ENCODE measurements at regions not wholly inside any gene's neighbourhood (a gene's known extent, or its start where the extent isn't known, plus 50 kb on each side); places are given as distances from the start of the nearest gene placed in this dataset.
A peak's percentile ranks its signal among the peaks of the same experiment; 100 is the strongest.
"Not testable (repeated sequence)": the region's sequence is repeated elsewhere in the genome, so short reads cannot be mapped to it uniquely, and the experiment has no call there.

- no peak overlapping the region for H3K4me3 ChIP-seq
- TF ChIP-seq POLR2AphosphoS5 (IDR thresholded peaks at IDR 0.05) = no peak
- TF ChIP-seq EP300 (IDR thresholded peaks at IDR 0.05) = no peak
- no peak for TF ChIP-seq POLR2A (IDR thresholded peaks at IDR 0.05; ENCODE audit: low read depth)
- no peak for TF ChIP-seq CTCF (IDR thresholded peaks at IDR 0.05)
- H3K9me3 ChIP-seq = no peaks in the 10 kb centered on the region
- no peak for DNase-seq (ENCODE audit: extremely low spot score)
- WGBS = 92% methylated on average over 2 of the region's 2 CpGs
- intact Hi-C loops (cut with DNase I) = no loop called here
- no peaks in the 10 kb centered on the region for H3K27me3 ChIP-seq
- peaks cover 0 to 3% (median 0%) of the 10 kb centered on the region in 4 donors for H3K4me1 ChIP-seq
- H3K27ac ChIP-seq (replicated peaks in 1 of 4) = no peak overlapping the region
- no peaks in the 10 kb centered on the region for H3K36me3 ChIP-seq
Observed at GRCh38 chr18:27311114-27311513, 126.0 kb upstream of the CHST9 start.

GRCh38 chr18:27301615-27302378, 116.7 kb upstream of the CHST9 start:
- WGBS = 37% methylated on average over 5 of the region's 5 CpGs
- H3K27me3 ChIP-seq = no peaks in the 10 kb centered on the region
- no peaks in the 10 kb centered on the region for H3K9me3 ChIP-seq

GRCh38 chr18:27298214-27298804, 113.2 kb upstream of the CHST9 start:
- no peaks in the 10 kb centered on the region for H3K9me3 ChIP-seq
- no peak overlapping the region for H3K27ac ChIP-seq (replicated peaks in 1 of 4)
- no peak overlapping the region for H3K4me3 ChIP-seq
- DNase-seq (ENCODE audit: extremely low spot score) = no peak
- intact Hi-C loops (cut with DNase I) = loop anchor here (5.0 kb wide), 1 partner anchor 281 kb away; no protein-coding TSS in a partner anchor
- H3K4me1 ChIP-seq = no peaks in the 10 kb centered on the region
- H3K27me3 ChIP-seq = no peaks in the 10 kb centered on the region
- H3K36me3 ChIP-seq = no peaks in the 10 kb centered on the region
- WGBS = 78% methylated on average over 4 of the region's 4 CpGs
- TF ChIP-seq POLR2AphosphoS5 (IDR thresholded peaks at IDR 0.05) = no peak
- peak in 2 of 3 experiments; percentile 3 to 33 for TF ChIP-seq CTCF (IDR thresholded peaks at IDR 0.05)
- no peak for TF ChIP-seq POLR2A (IDR thresholded peaks at IDR 0.05; ENCODE audit: low read depth)

More at GRCh38 chr18:27301615-27302378, 116.7 kb upstream of the CHST9 start:
- H3K36me3 ChIP-seq = no peaks in the 10 kb centered on the region
- intact Hi-C loops (cut with DNase I) = no loop called here
- no peak overlapping the region for H3K27ac ChIP-seq (replicated peaks in 1 of 4)
- TF ChIP-seq POLR2A (IDR thresholded peaks at IDR 0.05; ENCODE audit: low read depth) (no peak), EP300 (IDR thresholded peaks at IDR 0.05) (no peak), POLR2AphosphoS5 (IDR thresholded peaks at IDR 0.05) (no peak), CTCF (IDR thresholded peaks at IDR 0.05) (no peak)
- no peak overlapping the region for H3K4me3 ChIP-seq
- no peaks in the 10 kb centered on the region for H3K4me1 ChIP-seq
- no peak for DNase-seq (ENCODE audit: extremely low spot score)

- H3K4me1 ChIP-seq; DNase-seq (ENCODE audit: extremely low spot score); H3K27me3 ChIP-seq; intact Hi-C loops (cut with DNase I); H3K9me3 ChIP-seq; H3K4me3 ChIP-seq; H3K36me3 ChIP-seq; H3K27ac ChIP-seq (replicated peaks in 1 of 4): not testable (repeated sequence)
- WGBS = 68% methylated on average over 2 of the region's 2 CpGs
Observed at GRCh38 chr18:27285973-27286562, 101.0 kb upstream of the CHST9 start.

- no peaks in the 10 kb centered on the region for H3K4me1 ChIP-seq
- no peaks in the 10 kb centered on the region for H3K36me3 ChIP-seq
- H3K27ac ChIP-seq (replicated peaks in 1 of 4) = no peak overlapping the region
- TF ChIP-seq EP300 (IDR thresholded peaks at IDR 0.05) = no peak
- TF ChIP-seq POLR2A (IDR thresholded peaks at IDR 0.05; ENCODE audit: low read depth) = no peak
- no peak for TF ChIP-seq CTCF (IDR thresholded peaks at IDR 0.05)
- TF ChIP-seq POLR2AphosphoS5 (IDR thresholded peaks at IDR 0.05) = no peak
- DNase-seq (ENCODE audit: extremely low spot score) = no peak
- H3K9me3 ChIP-seq = no peaks in the 10 kb centered on the region
- intact Hi-C loops (cut with DNase I) = no loop called here
- no peaks in the 10 kb centered on the region for H3K27me3 ChIP-seq
- no peak overlapping the region for H3K4me3 ChIP-seq
- WGBS = 77% methylated on average over 3 of the region's 3 CpGs
Observed at GRCh38 chr18:27278131-27278530, 93.0 kb upstream of the CHST9 start.

All from esophagus muscularis mucosa (tissue), 4 donors.